ENCODE measurements at regions not wholly inside any gene's neighbourhood (a gene's known extent, or its start where the extent isn't known, plus 50 kb on each side); places are given as distances from the start of the nearest gene placed in this dataset.
"Not testable (repeated sequence)": the region's sequence is repeated elsewhere in the genome, so short reads cannot be mapped to it uniquely, and the experiment has no call there.

DNA sequence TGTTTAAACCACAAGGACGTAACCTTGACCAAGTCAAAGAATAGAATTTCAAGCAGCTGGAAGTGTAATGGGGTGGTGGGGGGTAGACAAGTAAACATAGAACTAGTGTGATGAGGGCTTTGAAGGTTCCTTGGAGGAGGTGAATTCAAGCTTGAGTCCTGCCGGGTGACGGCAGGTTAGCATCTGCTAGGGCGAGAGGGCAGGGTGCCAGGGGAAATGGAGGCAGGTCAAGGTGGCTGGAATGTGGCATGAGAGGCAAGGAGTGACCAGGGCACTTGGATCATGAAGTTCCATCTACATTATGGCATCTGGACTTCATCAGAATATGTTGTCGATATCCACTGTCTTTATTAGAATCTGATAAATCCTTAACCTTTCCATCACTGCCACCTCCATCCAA lies 207.5 kb upstream of the SLC35B3 start:
- no peak for DNase-seq (ENCODE audit: low read depth)

DNA sequence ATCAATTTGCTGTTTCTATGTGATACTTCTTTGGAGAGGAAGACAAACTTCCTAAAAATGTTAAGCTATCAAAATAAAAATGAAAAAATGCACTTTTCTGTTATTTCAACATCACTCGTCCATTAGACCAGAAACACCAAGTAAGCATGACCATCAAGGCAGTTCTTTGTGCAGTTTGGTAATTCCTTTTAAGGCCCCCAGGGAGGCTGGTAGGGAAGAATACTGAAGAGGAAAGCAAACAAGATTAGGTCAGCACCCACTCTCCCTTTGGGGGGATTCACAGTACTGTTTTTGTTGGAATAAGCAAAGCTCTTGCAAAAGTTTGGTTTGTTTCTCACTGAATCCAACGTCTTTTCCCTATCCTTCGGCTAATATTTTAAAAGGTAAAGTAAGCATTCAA lies 206.8 kb upstream of the SLC35B3 start:
- no peak for DNase-seq (ENCODE audit: low read depth)

DNA sequence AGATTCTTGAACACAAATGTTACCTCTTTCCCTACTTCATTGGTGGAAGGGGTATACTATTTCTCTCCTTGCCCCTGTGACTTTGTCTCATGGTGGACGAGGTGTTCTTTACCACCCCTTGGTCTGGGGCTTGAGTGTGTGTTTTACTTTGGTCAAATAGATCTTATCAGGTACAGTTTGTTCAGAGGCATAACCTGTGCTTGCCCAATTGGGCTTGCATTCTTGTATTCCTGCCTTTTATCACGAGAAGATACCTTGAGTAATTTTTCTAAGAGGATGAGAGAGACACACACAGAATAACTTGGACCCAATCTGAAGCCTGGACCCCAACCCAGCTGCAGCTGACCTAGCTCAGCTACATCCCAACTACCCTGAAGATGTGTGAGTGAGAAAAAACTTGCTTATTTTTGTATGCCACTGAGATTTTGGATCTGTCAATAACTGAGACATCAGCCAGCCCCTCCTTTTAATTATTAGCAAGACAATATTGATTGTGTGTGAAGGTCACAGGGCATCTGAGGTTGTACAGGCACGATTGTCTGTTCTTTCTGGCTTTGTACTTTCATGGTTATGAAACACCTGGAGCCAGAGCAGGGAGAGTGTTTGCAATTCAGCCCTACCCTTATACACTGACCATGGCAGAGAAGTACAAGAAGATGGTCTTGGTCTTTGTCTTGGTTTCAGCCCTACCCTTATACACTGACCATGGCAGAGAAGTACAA lies 204.7 kb upstream of the SLC35B3 start:
- DNase-seq (ENCODE audit: low read depth) = no peak

DNA sequence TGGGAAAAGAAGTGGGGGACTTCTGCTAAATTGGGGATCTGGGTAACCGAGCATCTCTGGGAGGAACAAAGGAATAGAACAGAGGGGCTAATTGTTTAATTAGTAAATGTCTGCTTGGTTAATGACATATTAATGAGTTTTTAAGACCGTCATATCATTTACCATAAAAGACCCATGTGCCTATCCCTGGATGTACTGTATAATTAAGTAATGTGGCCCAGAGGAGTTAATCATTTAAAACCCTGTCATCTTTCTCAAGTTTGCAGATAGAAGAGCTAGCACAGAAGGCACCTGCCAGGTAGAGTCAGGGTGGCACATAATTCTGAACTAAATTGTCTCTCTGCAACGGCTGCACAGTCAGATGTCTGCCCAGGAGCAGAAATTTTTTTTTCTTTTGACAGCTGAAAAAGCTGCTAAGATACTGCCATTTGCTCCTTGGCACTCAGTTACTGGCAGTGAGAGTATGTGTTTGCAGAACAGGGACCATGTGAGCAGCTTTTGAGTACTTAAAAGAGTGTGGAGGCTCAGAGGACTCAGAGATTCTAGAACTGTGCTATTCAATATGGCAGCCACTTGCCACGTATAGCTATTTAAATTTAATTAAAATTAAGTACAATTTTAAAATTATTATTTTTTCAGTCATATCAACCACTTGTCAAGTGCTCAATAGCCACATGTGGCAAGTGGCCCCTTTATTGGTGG lies 202.7 kb upstream of the SLC35B3 start:
- no peak for DNase-seq (ENCODE audit: low read depth)

DNA sequence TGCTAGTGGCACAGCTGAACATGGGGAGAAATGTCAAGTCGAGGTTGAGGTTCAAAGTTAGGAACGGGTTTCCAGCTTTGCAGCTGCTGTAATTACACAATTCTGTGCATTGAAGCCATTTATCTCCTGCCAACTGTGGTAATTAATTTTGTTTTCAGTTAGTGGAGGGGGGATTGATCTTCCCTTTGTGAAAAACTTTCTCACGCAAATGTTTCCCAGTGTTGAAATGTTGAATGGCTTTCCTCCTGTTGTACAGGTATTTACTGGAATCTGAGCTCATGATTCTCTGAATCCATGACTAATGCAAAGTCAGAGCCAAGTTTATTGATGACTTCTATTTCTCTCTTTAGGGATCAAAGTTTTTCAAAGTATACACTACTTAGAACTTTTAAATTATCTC lies 198.4 kb upstream of the SLC35B3 start:
- no peak for DNase-seq (ENCODE audit: low read depth)

DNA sequence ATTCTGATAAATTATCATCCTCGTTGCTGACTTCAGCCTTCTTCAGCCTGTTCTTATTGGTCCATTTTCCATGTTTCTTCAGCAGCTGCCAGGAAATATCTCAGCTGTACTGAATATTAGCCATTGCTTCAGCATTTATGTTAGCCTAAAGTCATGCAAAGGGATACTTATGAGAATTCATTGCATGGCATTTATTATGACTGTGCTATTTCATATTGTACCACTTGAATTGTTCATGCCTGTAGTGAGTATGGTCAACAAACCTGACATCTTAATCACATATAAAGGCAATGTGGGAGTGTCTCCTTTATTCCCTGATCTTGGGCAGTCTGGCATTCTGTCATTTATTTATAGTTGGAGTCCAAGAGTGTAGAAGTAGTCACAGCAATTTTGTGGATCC lies 193.4 kb upstream of the SLC35B3 start:
- DNase-seq (ENCODE audit: low read depth) = no peak

DNA sequence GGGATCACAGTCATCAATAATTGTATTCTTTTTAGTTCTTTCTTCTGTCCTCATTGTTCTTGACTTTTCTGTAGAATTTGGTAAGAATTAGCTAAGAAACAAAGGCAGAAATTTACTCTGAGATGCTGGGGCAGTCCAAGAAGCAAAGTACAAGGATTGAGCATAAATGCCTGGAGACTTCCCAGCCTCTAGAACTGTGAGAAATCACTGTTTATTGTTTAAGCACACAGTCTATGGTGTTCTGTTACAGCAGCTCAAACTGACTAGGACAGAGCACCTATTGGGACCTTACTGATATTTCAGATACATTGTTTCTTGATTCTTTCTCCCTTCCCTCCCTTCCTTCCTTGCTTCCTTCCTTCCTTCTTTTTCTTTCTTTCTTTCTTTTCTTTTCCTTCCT lies 192.7 kb upstream of the SLC35B3 start:
- no peak for DNase-seq (ENCODE audit: low read depth)

DNA sequence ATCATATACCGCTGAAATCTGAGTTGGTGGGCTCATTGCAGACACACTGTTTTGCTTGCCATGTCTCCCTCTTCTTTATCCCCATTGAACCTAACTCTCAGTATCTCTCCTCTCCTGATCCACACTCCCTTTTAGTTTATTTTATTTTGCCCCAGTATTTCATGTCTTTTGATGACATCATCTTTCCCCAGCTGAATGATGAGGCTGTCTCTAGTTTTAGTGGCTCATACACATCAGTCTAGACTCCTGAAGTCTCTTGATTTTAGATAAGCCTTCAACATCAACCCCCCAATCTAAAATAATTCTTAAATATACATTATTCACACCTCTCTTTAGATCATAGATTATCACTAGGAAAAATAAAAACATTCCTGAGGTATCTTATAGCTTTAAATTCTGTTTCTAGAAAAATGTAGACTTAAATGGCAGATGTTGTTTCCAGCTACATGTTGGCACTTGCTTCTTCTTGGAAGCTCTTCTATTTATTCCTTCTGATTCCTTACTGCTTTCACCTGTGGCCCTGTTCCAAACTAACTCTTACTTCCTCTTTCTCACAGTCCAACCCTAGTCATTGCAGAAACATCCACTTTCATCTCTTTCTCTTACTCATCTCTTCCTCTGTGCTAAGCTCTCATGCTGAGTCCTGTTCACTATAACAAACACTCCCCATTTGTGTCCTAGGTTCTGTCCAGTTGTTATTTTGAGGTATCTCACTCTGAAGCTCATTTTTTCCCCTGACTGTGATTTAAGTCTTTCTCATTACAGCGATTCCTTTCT lies 191.9 kb upstream of the SLC35B3 start:
- no peak for DNase-seq (ENCODE audit: low read depth)

DNA sequence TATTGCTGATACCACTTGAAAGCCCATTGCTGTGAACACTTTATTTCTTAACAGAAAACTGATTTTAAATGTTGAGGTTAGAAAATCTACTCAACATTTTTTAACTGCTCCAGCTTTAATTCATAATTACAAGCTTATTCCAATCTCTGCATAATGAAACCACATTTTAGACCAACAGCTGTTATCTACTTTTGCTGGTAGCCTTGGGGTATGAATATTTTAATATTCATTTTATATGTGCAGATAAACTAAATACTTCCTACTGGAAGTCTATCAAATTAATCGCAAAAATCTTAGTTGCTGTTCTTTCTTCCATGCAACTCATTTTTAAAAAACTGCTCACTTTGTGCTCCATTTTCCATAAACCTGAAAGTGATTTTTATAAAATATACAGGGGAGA lies 189.3 kb upstream of the SLC35B3 start:
- no peak for DNase-seq (ENCODE audit: low read depth)

DNA sequence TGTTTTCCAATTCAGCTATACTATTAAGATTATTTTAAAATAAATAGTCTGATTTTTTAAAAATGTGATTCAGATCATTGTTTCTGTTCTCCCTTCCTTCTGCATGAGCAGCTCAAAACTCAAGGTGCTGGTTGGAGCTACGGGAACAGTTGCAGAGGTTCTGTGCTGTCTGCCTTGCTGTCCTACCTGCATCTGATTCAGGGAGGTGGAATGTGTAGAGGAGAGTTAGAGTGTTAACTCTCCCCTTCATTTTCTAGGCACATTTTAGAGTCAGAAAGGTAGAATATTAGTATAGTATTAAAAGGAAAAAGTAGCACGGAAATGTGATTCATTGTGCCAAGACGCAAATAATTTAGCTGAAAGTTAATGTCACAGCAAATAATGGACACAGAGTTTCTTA lies 188.1 kb upstream of the SLC35B3 start:
- DNase-seq (ENCODE audit: low read depth) = no peak

DNA sequence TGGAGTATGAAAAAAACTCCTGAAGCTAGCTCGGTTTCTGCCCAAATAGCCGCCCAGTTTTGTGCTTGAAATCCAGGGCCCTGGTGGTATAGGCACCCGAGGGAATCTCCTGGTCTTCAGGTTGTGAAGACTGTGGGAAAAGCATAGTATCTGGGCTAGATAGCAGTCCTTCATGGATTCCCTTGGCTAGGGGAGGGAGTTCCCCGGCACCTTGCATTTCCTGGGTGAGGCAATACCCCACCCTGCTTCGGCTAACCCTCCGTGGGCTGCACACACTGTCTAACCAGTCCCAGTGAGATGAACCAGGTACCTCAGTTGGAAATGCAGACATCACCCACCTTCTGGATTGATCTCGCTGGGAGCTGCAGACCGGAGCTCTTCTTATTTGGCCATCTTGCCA lies 184.5 kb upstream of the SLC35B3 start:
- DNase-seq (ENCODE audit: low read depth) = no peak

DNA sequence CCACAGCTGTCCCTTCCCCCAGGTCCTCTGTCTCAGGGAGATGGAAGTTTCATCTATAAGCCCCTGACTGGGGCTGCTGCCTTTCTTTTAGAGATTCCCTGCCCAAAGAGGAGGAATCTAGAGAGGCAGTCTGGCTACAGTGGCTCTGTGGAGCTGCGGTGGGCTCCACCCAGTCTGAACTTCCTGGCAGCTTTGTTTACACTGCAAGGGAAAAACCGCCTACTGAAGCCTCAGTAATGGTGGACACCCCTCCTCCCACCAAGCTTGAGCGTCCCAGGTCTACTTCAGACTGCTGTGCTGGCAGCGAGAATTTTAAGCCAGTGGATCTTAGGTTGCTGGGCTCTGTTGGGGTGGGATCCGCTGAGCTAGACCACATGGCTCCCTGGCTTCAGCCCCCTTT lies 184.1 kb upstream of the SLC35B3 start:
- not testable (repeated sequence) for DNase-seq (ENCODE audit: low read depth)

DNA sequence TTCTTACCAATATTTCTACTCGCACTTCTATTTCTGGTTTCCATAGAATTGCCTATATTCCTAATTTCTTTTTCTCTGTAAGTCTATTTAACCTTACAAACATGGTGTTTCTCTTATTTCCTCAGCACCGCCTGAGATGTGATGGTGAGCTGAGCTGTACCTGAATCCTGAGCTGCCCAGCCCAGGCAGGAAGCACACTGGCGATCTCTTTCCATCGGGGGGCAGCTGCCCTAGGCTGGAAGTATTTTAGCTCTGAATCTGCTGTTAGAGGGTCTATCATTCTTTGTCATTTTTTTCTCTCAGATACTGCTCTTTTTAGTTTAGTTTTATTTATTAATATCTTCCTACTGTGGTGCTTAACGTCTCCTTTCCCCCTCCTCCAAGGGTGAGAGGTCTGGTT lies 173.4 kb upstream of the SLC35B3 start:
- no peak for DNase-seq (ENCODE audit: low read depth)

DNA sequence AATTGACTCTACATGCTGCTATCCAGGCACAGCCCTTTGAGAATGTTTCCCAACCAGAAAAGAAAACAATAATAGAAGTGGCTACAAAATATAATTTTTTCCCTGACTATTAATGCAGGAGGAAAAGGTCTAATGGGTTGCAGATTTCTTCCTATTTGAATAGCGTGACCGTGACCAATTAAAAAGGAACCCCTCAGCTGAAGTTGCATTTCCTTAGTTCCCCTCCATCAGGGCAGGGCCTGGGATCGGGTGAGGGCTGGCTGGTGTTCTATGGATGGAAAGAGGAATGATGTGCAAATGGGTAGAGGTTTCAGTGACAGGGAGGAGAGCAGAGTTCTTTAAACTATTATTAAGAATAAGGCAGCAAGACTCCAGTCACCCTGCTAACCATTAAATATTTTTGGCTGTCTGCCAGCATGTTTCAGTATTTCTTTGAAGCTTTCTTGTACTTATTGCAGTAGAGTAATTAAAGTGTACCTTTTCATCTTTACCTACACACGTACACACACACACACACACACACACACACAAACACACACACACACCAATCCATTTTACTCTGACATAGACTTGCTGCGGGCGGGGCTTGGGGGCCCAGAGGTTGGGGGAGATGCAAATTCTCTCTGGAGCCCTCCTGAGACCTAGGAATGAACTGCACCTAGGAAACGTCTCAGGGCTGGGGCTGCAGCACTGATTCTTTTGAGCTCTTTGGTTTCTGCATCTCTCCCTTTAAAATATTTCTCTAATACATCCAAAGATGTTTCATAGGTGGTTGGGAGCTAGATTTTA lies 154.8 kb upstream of the SLC35B3 start:
- DNase-seq (ENCODE audit: low read depth) = peak; percentile 3

DNA sequence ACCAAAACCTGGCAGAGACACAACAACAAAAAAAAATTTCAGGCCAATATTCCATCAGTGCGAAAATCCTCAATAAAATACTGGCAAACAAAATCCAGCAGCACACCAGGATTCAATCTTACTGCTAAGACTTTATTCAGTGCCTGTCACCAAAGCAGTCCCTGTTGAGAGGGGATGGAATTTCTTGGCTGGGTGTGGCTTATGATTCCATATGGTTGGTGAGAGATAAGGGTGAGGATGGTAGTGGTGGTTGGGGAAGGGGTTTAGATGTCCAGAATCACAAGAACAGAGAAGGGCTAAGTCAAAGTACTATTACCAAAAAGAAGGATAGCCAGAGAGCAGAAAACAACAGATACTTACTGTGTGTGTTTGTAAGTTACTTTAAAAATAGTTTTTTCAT lies 152.8 kb upstream of the SLC35B3 start:
- DNase-seq (ENCODE audit: low read depth) = no peak

DNA sequence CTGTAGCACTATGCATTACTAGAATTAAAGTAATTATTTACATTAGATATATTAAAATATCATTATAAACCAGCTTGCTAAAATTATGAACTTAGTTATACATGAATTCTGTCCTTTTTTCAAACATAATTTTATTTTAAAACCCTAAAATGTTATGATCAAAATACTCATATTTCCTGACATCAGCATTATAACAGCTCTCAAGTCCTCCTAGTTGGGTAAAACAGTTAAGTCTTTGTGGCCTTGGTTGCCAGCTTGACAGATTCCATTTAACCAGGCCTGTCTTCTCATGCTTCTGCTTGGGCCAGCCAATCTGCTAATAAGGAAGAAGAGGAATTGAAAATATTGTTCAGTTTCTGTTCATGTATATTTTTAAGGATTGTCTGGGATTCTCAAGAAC lies 147.9 kb upstream of the SLC35B3 start:
- no peak for DNase-seq (ENCODE audit: low read depth)

DNA sequence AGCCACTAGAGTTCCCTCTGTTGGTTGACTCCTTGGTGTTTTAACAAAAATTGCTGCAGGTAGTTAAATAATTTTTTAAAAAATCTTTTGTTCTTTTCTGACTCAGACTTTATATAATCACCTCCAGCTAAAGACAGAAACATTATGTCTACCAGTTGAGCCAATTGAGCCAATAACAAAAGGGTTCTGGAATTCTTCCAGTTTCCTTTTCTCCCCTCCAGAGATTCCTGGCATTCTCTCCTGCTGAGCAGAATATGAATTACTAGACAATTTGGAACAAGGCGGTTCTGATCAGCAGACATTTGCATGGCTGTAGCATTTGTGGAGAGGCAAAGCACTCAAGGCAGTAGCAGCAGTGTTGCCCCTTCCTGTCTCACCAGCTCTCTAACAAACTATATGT lies 144.0 kb upstream of the SLC35B3 start:
- no peak for DNase-seq (ENCODE audit: low read depth)

DNA sequence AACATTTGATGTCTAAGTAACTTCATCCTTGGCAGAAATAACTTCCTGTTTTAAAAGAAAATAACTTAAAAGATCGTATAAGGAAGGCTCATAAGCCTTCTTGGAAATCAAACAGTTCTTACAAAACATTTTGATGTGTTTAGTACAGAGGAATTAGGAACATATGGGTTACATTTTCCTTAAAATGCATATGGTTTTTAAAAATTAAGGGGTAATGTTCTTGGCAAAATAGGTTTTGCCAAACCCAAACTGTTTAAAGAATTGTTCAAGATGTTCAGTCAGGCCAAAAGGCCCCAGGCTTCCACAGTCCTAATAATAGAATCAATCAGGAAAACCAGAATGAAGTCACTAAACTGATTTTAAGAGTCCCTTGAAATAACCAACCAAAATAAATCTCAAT lies 142.7 kb upstream of the SLC35B3 start:
- DNase-seq (ENCODE audit: low read depth) = no peak

DNA sequence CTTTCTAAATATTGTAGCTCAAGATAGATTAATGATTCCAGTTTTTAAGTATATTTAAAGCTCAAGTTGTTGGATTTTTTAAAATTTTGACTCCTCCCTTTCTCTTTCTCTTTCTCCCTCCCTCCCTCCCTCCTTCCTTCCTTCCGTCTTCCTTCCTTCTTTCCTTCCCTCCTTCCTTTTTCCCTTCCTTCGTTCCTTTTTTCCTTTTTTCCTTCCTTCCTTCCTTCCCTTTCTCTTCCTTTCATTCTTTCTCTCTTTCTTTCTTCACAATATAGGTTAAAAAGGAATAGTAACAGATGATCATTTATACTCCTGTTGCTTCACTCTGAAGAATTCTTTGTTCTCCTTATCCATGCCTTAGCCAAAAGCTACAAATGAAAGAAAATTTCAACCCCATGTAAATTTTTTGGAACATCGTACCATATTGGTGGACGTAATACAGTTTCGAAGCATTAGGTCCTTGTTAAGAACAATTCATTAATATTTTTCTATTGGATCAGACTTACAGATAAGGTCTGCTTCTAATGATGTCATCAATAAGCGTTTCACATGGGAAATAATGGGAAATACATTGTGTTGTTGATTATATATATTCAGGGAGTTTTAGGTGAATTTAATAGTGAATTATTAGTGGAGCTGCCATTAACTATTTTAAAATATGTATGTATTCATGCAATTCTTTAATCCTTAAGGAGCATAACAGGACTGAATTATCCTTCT lies 139.6 kb upstream of the SLC35B3 start:
- no peak for DNase-seq (ENCODE audit: low read depth)

DNA sequence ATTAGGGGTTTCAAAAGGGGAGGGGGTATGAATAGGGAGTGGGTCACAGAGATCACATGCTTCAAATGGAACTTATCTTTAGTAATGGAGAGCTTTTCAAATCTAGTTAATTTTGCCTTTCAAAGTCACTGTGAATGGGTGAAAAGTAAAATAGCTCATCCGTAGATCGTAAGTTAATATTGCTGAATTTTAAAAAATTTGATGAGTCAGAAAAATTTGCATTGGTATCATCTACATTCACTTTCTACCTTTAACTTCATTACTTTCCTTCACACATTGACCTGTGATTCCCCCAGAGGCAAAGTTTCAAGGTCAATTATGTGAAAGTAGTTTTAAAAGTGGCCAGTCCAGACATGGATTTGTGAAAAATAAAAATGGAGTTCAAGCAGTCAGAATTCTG lies 139.0 kb upstream of the SLC35B3 start:
- no peak for DNase-seq (ENCODE audit: low read depth)
